ENCODE measurements at regions not wholly inside any gene's neighbourhood (a gene's known extent, or its start where the extent isn't known, plus 50 kb on each side); places are given as distances from the start of the nearest gene placed in this dataset.

- Mint-ChIP-seq H3K4me3 (no peak overlapping the region), H3K27me3 (no peaks in the 10 kb centered on the region), H3K4me1 (no peaks in the 10 kb centered on the region), H3K27ac (no peak overlapping the region), H3K36me3 (ENCODE audit: low read depth) (no peaks in the 10 kb centered on the region), H3K9me3 (peaks cover 2% of the 10 kb centered on the region)
- POLR2A ChIA-PET = no interaction called here
- no peak for DNase-seq
- CTCF ChIA-PET = no interaction called here
Observed at GRCh38 chr5:92749943-92750342, 831.1 kb downstream of the NR2F1-AS1 start.

- no peaks in the 10 kb centered on the region for H3K36me3 Mint-ChIP-seq (ENCODE audit: low read depth)
- no peak for DNase-seq
- H3K4me1 Mint-ChIP-seq = no peaks in the 10 kb centered on the region
- ChIA-PET POLR2A (no interaction called here), CTCF (no interaction called here)
- no peak overlapping the region for H3K4me3 Mint-ChIP-seq
- H3K27me3 Mint-ChIP-seq = no peaks in the 10 kb centered on the region
- no peaks in the 10 kb centered on the region for H3K9me3 Mint-ChIP-seq
- H3K27ac Mint-ChIP-seq = no peak overlapping the region
Observed at GRCh38 chr5:92748072-92748676, 832.8 kb downstream of the NR2F1-AS1 start.

GRCh38 chr5:92741906-92742305 is 839.1 kb downstream of the NR2F1-AS1 start:
- Mint-ChIP-seq H3K36me3 (ENCODE audit: low read depth) (no peaks in the 10 kb centered on the region), H3K4me3 (no peak overlapping the region), H3K4me1 (no peaks in the 10 kb centered on the region), H3K9me3 (peaks cover 2% of the 10 kb centered on the region), H3K27me3 (no peaks in the 10 kb centered on the region), H3K27ac (no peak overlapping the region)
- DNase-seq = no peak
- CTCF ChIA-PET = no interaction called here
- POLR2A ChIA-PET = no interaction called here

DNA sequence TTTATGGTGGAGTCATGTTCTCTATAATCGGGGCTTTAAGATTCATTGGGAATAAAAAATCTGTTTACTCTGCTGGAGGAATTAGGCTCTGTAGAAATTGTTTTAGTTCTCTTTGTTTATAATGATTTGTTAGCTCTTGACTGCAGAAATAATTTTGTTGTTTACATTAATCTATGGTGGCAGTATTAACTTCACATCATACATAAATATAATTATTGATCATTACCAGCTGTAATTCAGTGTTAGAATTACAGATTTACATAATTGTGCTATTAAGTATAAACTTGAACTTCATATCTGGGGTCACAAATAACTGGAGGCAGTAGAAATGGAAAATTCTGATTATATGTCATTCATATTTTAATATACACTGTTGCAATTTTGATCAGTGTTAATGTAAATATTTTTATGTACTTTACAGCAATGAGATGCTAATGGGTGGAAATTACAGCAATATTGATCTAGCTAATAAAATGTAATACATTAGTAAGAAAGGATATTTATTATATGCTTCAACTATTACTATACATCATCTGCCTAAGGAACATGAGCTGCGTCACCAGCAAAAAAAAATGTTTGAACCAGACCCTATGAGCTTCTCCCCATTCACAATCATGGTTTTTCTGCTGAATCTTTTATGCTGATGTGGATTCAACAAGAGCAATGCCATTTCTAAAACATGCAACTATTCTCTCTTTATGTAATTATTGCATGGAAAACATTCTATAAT is 846.6 kb downstream of the NR2F1-AS1 start:
- DNase-seq = no peak

GRCh38 chr5:92730486-92730885 is 850.5 kb downstream of the NR2F1-AS1 start:
- DNase-seq = no peak
- POLR2A ChIA-PET = no interaction called here

More for the DNA sequence above, 846.6 kb downstream of the NR2F1-AS1 start:
- no peaks in the 10 kb centered on the region for H3K4me1 Mint-ChIP-seq
- no peaks in the 10 kb centered on the region for H3K27me3 Mint-ChIP-seq
- ChIA-PET CTCF (no interaction called here), POLR2A (no interaction called here)
- H3K4me3 Mint-ChIP-seq = no peak overlapping the region
- no peaks in the 10 kb centered on the region for H3K36me3 Mint-ChIP-seq (ENCODE audit: low read depth)
- H3K27ac Mint-ChIP-seq = no peak overlapping the region
- H3K9me3 Mint-ChIP-seq = peaks cover 8% of the 10 kb centered on the region

DNA sequence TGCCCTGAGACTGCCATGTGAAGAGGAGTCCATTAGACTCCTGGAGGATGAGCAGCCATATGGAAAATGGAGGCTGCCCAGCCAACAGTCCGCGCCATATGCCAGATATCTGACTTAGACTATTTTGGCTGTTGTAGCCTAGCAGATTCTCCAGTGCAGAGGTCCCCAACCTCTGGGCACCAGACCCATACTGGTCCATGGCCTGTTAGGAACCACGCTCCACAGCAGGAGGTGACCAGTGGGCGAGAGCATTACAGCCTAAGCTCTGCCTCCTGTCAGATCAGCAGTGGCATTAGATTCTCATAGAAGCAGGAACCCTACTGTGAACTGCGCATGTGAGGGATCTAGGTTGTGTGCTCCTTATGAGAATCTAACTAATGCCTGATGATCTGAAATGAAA is 851.9 kb downstream of the NR2F1-AS1 start:
- no peak overlapping the region for H3K27ac Mint-ChIP-seq
- H3K4me3 Mint-ChIP-seq = no peak overlapping the region
- CTCF ChIA-PET = no interaction called here
- no peaks in the 10 kb centered on the region for H3K9me3 Mint-ChIP-seq
- H3K4me1 Mint-ChIP-seq = no peaks in the 10 kb centered on the region
- POLR2A ChIA-PET = no interaction called here
- no peaks in the 10 kb centered on the region for H3K36me3 Mint-ChIP-seq (ENCODE audit: low read depth)
- H3K27me3 Mint-ChIP-seq = no peaks in the 10 kb centered on the region
- no peak for DNase-seq

More at GRCh38 chr5:92730486-92730885, 850.5 kb downstream of the NR2F1-AS1 start:
- peaks cover 5% of the 10 kb centered on the region for H3K9me3 Mint-ChIP-seq
- no peaks in the 10 kb centered on the region for H3K36me3 Mint-ChIP-seq (ENCODE audit: low read depth)
- H3K4me3 Mint-ChIP-seq = no peak overlapping the region
- no peaks in the 10 kb centered on the region for H3K27me3 Mint-ChIP-seq
- no peaks in the 10 kb centered on the region for H3K4me1 Mint-ChIP-seq
- no peak overlapping the region for H3K27ac Mint-ChIP-seq
- CTCF ChIA-PET = no interaction called here

DNA sequence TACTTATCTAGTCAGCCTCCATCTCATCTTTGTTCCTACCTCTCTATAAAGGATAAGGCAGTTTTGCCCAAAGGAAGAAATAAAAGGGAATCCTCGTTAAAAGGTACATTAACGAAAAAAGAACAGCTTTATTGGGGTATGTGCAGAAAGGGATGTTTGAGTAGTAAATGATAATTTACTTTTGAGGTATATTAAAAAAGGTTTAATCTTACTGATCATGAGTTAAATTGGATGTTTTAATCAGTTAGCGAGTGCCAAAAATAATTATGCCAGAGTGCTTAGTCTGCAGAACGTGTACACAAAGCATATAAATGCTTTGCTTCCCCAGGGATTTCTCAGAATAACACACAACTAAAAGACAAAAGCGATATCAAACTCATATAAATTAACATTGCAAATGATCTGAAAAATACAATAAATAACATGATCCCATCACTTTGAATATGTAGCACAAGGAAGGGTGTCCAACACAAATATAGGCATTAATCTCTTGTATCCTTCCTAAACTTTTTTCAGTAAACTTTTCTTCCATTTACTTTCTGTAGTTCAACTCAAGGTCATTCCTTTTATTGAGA is 865.0 kb downstream of the NR2F1-AS1 start:
- no peaks in the 10 kb centered on the region for H3K36me3 Mint-ChIP-seq (ENCODE audit: low read depth)
- no peaks in the 10 kb centered on the region for H3K4me1 Mint-ChIP-seq
- no peak for DNase-seq
- no peaks in the 10 kb centered on the region for H3K27me3 Mint-ChIP-seq
- no peak overlapping the region for H3K4me3 Mint-ChIP-seq
- no peak overlapping the region for H3K27ac Mint-ChIP-seq
- H3K9me3 Mint-ChIP-seq = no peaks in the 10 kb centered on the region
- CTCF ChIA-PET = no interaction called here
- POLR2A ChIA-PET = no interaction called here

DNA sequence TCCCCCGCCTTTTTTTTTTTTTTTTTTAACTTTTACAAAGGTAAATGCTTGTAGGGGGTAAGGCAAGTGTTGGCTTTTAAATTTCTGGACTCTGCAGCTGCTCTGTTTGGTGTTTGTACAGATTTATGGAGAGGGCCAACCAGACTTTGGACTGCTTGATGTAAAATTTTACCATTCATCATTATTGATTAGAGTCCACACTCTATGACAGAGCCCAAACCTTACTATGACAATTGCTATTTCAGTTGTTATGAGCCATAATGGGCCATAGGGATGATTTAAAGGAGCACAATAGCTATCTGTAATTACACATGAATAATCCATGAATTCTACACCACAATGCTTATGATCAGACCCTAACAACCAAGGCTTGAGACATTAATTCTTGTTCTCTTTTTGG is 867.2 kb downstream of the NR2F1-AS1 start:
- no peak for DNase-seq
- no peaks in the 10 kb centered on the region for H3K4me1 Mint-ChIP-seq
- no peaks in the 10 kb centered on the region for H3K36me3 Mint-ChIP-seq (ENCODE audit: low read depth)
- no peaks in the 10 kb centered on the region for H3K27me3 Mint-ChIP-seq
- CTCF ChIA-PET = no interaction called here
- no peak overlapping the region for H3K27ac Mint-ChIP-seq
- no peaks in the 10 kb centered on the region for H3K9me3 Mint-ChIP-seq
- POLR2A ChIA-PET = no interaction called here
- no peak overlapping the region for H3K4me3 Mint-ChIP-seq

- ChIA-PET CTCF (no interaction called here), POLR2A (no interaction called here)
- Mint-ChIP-seq H3K4me3 (no peak overlapping the region), H3K4me1 (no peaks in the 10 kb centered on the region), H3K36me3 (ENCODE audit: low read depth) (no peaks in the 10 kb centered on the region), H3K27me3 (no peaks in the 10 kb centered on the region), H3K27ac (no peak overlapping the region), H3K9me3 (no peaks in the 10 kb centered on the region)
- no peak for DNase-seq
Observed at GRCh38 chr5:92713335-92713743, 867.7 kb downstream of the NR2F1-AS1 start.

DNA sequence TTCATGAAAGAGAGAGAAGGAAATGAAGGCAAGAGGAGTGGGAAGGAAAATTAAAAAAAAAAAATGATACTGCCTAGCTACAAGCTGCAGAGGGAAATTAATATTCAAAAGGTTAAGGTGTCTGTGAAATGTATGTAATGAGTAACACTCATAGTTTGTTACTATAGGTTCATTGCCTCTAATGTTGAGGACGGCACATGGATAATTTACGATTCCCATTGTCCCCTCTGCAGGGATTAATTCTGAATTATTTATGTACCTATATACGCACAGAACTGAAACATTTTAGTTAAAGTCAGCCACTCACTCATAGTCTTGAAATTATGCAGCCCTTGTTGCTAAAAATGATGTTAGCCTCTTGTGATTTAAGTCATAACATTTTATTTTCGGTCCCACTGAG is 869.1 kb downstream of the NR2F1-AS1 start:
- no peaks in the 10 kb centered on the region for H3K36me3 Mint-ChIP-seq (ENCODE audit: low read depth)
- ChIA-PET CTCF (no interaction called here), POLR2A (no interaction called here)
- H3K4me1 Mint-ChIP-seq = no peaks in the 10 kb centered on the region
- DNase-seq = no peak
- H3K9me3 Mint-ChIP-seq = no peaks in the 10 kb centered on the region
- no peak overlapping the region for H3K27ac Mint-ChIP-seq
- no peak overlapping the region for H3K4me3 Mint-ChIP-seq
- no peaks in the 10 kb centered on the region for H3K27me3 Mint-ChIP-seq

- Mint-ChIP-seq H3K27me3 (no peaks in the 10 kb centered on the region), H3K9me3 (no peaks in the 10 kb centered on the region), H3K27ac (no peak overlapping the region), H3K4me3 (no peak overlapping the region), H3K36me3 (ENCODE audit: low read depth) (no peaks in the 10 kb centered on the region), H3K4me1 (no peaks in the 10 kb centered on the region)
- POLR2A ChIA-PET = no interaction called here
- DNase-seq = no peak
- CTCF ChIA-PET = no interaction called here
Observed at GRCh38 chr5:92704590-92704989, 876.4 kb downstream of the NR2F1-AS1 start.

DNA sequence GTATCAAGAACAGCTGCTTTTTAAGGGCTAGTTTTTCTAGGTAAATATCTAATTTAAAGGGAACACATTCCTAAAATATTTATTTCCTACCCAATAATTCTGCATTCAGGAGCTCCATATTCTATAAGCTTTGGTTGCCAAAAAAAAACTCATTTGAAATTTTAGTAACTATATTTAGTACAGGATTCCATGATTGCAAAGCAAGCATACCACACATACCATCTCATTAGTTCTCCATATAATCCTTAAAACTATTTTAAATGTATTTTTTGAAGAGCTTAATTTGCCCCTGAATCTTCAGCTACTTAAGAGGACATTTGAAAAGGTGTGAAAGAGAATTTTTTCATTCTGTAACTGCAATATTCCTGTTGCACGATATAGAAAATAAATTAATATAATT is 877.0 kb downstream of the NR2F1-AS1 start:
- ChIA-PET POLR2A (no interaction called here), CTCF (no interaction called here)
- Mint-ChIP-seq H3K27me3 (no peaks in the 10 kb centered on the region), H3K9me3 (no peaks in the 10 kb centered on the region), H3K4me3 (no peak overlapping the region), H3K27ac (no peak overlapping the region), H3K4me1 (no peaks in the 10 kb centered on the region), H3K36me3 (ENCODE audit: low read depth) (no peaks in the 10 kb centered on the region)
- no peak for DNase-seq

GRCh38 chr5:92695123-92696003 is 885.7 kb downstream of the NR2F1-AS1 start:
- Mint-ChIP-seq H3K9me3 (no peaks in the 10 kb centered on the region), H3K4me1 (no peaks in the 10 kb centered on the region), H3K27me3 (no peaks in the 10 kb centered on the region), H3K27ac (no peak overlapping the region), H3K36me3 (ENCODE audit: low read depth) (no peaks in the 10 kb centered on the region), H3K4me3 (no peak overlapping the region)
- DNase-seq = no peak
- ChIA-PET POLR2A (no interaction called here), CTCF (no interaction called here)

All from activated CD4-positive, alpha-beta T cell treated with anti-CD3 and anti-CD28 coated beads, Interleukin-2, amount 10 ng/mL, durations not matched to agents 7 days and 5 days (primary cell).